ENCODE measurements at regions not wholly inside any gene's neighbourhood (a gene's known extent, or its start where the extent isn't known, plus 50 kb on each side); places are given as distances from the start of the nearest gene placed in this dataset.

DNA sequence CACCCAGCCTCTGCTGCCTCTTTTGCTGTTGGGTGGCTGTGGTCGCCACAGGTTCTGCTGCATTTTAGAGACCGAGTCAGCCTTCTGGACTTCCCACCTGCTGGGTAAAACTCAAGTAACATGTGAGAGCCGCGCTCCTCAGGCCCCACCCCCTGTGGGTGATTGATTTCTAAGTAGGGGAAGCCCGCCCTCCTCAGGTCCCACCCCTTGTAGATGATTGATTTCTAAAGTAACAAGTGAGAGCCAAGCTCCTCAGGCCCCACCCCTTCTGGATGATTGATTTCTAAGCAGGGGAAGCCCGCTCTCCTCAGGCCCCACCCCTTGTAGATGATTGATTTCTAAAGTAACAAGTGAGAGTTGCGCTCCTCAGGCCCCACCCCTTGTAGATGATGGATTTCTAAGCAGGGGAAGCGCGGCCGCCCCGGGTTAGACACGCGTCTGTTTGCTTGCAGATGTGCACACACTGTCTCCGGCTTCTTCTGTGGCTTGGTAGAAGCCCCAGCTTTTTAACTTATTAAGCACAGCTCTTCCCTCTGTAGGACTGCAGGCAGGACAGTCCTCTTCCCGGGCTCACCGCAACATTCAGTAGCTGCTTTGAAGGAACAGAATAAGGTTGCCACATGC lies 83.4 kb downstream of the FAM43A start:
- Histone ChIP-seq H3K9me3 (ENCODE audit: low read depth, low read length, poor library complexity, severe bottlenecking) (no peaks in the 10 kb centered on the region), H3K36me3 (ENCODE audit: insufficient read depth, low read length, poor library complexity, severe bottlenecking) (no peaks in the 10 kb centered on the region), H3K27me3 (replicated peaks; ENCODE audit: insufficient read depth, low read depth, low read length, poor library complexity) (no peaks in the 10 kb centered on the region), H3K4me3 (ENCODE audit: low read depth, low read length, poor library complexity, severe bottlenecking) (peak overlapping the region; percentile 35), H3K27ac (ENCODE audit: low read depth, low read length, poor library complexity, severe bottlenecking) (peak overlapping the region; percentile 11), H3K4me1 (ENCODE audit: insufficient read depth, low read length, poor library complexity, severe bottlenecking) (peaks cover 6% of the 10 kb centered on the region)
- ChIA-PET POLR2A (ENCODE audit: low non-redundant PET) (interaction anchor here (0.5 to 0.7 kb wide), 4 partner anchors 11 to 39 kb away, joined by 3 to 7 read pairs (median 5); no protein-coding TSS in a partner anchor), CTCF (interaction anchor here (0.6 kb wide), 1 partner anchor 379 kb away, joined by 3 read pairs; no protein-coding TSS in a partner anchor)
- DNase-seq (ENCODE audit: low spot score): peak; percentile 99
- TF ChIP-seq EZH2 (IDR thresholded peaks at IDR 0.05; ENCODE audit: borderline replicate concordance, low read depth, low read length, poor library complexity, severe bottlenecking): no peak
- TF ChIP-seq, protein P1, sequence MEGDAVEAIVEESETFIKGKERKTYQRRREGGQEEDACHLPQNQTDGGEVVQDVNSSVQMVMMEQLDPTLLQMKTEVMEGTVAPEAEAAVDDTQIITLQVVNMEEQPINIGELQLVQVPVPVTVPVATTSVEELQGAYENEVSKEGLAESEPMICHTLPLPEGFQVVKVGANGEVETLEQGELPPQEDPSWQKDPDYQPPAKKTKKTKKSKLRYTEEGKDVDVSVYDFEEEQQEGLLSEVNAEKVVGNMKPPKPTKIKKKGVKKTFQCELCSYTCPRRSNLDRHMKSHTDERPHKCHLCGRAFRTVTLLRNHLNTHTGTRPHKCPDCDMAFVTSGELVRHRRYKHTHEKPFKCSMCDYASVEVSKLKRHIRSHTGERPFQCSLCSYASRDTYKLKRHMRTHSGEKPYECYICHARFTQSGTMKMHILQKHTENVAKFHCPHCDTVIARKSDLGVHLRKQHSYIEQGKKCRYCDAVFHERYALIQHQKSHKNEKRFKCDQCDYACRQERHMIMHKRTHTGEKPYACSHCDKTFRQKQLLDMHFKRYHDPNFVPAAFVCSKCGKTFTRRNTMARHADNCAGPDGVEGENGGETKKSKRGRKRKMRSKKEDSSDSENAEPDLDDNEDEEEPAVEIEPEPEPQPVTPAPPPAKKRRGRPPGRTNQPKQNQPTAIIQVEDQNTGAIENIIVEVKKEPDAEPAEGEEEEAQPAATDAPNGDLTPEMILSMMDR (conservative IDR thresholded peaks at IDR 0.05; ENCODE audit: low read depth, low read length): no peak
- intact Hi-C loops (cut with micrococcal nuclease; ENCODE audit: unreplicated experiment): no loop called here
- BruUV-seq (replicated peaks): no TSS peak

DNA sequence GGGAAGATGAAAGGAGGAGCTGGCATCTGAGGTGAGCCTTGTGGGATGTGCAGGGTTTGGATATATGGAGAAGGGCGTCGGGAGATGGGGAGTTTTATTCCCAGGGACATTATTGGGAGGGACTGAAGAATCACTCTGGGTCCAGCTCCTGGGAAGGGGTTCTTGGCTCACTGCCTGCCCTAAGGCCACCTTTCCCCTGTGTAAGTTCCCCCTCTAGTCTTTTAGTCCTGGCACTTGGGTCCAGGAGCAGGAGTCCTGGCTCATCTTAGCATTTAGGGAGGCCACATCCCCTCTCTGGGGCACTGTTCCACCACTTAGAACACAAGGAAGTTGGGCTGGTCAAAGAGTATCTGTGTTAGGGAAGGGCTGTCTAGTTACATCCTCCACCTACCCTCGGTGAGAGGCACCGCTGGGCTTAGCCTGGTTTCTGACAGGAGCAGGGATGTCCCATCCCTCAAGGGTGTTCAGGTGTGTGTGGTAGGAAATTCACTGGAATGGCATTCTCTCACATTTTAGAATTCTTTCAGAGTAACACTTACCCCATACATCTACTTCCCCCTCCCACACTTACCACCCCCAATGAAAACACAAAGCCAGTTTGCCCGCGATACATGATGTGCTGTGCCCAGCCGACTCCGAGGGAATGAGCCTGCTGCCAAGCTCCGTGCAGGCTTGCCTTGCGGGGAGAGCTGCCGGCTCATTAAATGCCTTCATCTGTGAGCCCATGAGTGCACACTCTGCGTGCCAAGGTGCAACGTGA lies 86.7 kb downstream of the FAM43A start:
- Histone ChIP-seq H3K36me3 (ENCODE audit: insufficient read depth, low read length, poor library complexity, severe bottlenecking) (no peaks in the 10 kb centered on the region), H3K4me3 (ENCODE audit: low read depth, low read length, poor library complexity, severe bottlenecking) (no peak overlapping the region), H3K9me3 (ENCODE audit: low read depth, low read length, poor library complexity, severe bottlenecking) (no peaks in the 10 kb centered on the region), H3K27ac (ENCODE audit: low read depth, low read length, poor library complexity, severe bottlenecking) (no peak overlapping the region), H3K4me1 (ENCODE audit: insufficient read depth, low read length, poor library complexity, severe bottlenecking) (peaks cover 6% of the 10 kb centered on the region), H3K27me3 (replicated peaks; ENCODE audit: insufficient read depth, low read depth, low read length, poor library complexity) (no peaks in the 10 kb centered on the region)
- no peak for DNase-seq (ENCODE audit: low spot score)
- intact Hi-C loops (cut with micrococcal nuclease; ENCODE audit: unreplicated experiment): no loop called here
- TF ChIP-seq EZH2 (IDR thresholded peaks at IDR 0.05; ENCODE audit: borderline replicate concordance, low read depth, low read length, poor library complexity, severe bottlenecking): no peak
- TF ChIP-seq, protein P1 (conservative IDR thresholded peaks at IDR 0.05; ENCODE audit: low read depth, low read length): no peak
- ChIA-PET CTCF (no interaction called here), POLR2A (ENCODE audit: low non-redundant PET) (no interaction called here)
- no TSS peak for BruUV-seq (replicated peaks)

DNA sequence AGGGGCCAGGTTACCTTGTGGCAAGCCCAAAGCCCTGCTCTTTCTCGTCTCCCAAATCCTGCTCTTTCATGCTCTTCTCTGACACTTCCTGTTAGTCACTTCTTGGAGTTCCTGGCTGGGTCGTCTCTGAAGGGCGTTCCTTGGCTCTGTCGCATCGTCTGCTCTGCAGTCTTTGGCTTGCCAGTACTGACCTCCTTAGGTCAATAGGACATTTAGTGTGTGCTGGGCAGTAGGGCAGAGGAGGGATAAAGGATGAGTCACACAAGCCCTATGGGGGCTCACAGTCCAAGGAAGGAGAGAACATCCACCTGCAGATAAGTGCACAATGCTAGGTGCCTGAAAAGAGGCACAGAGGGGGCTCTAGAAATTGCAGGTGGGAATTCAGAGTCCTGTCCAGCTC lies 87.5 kb downstream of the FAM43A start:
- Histone ChIP-seq H3K27me3 (replicated peaks; ENCODE audit: insufficient read depth, low read depth, low read length, poor library complexity) (no peaks in the 10 kb centered on the region), H3K4me1 (ENCODE audit: insufficient read depth, low read length, poor library complexity, severe bottlenecking) (peaks cover 6% of the 10 kb centered on the region), H3K4me3 (ENCODE audit: low read depth, low read length, poor library complexity, severe bottlenecking) (no peak overlapping the region), H3K9me3 (ENCODE audit: low read depth, low read length, poor library complexity, severe bottlenecking) (no peaks in the 10 kb centered on the region), H3K36me3 (ENCODE audit: insufficient read depth, low read length, poor library complexity, severe bottlenecking) (no peaks in the 10 kb centered on the region), H3K27ac (ENCODE audit: low read depth, low read length, poor library complexity, severe bottlenecking) (no peak overlapping the region)
- intact Hi-C loops (cut with micrococcal nuclease; ENCODE audit: unreplicated experiment): no loop called here
- BruUV-seq (replicated peaks): no TSS peak
- TF ChIP-seq, protein P1 (conservative IDR thresholded peaks at IDR 0.05; ENCODE audit: low read depth, low read length): no peak
- TF ChIP-seq EZH2 (IDR thresholded peaks at IDR 0.05; ENCODE audit: borderline replicate concordance, low read depth, low read length, poor library complexity, severe bottlenecking): no peak
- no peak for DNase-seq (ENCODE audit: low spot score)
- ChIA-PET CTCF (no interaction called here), POLR2A (ENCODE audit: low non-redundant PET) (no interaction called here)
